ENCODE measurements at regions not wholly inside any gene's neighbourhood (a gene's known extent, or its start where the extent isn't known, plus 50 kb on each side); places are given as distances from the start of the nearest gene placed in this dataset.
"Not testable (repeated sequence)": the region's sequence is repeated elsewhere in the genome, so short reads cannot be mapped to it uniquely, and the experiment has no call there.

DNA sequence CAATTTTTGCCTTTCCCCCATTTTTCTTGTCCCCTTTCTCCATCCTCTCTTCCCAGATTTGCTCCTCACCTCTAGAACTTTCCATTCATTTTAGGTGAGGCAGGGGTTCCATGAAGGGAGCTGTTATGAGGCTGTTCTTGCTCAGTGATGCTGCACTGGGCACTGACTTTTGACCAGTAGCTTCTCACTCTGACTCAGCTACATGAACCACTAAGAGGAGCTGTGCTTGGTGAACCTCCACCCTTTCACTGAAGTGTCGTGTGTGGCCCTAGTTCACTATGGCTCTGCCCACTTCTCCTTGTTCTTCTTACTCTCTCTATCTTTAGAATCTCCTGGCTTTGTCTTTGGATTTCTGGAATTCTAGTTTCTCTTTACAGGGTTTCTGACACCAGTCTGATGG lies 73.4 kb upstream of the ADRA1D start:
- no peaks in the 10 kb centered on the region for H3K9me3 ChIP-seq (ENCODE audit: insufficient read depth, low read length)
- H3K4me3 ChIP-seq (ENCODE audit: insufficient read depth, low read length, poor library complexity, severe bottlenecking), result no peak overlapping the region
- H3K9ac ChIP-seq (ENCODE audit: low read length), result no peak overlapping the region
- H3K4me2 ChIP-seq (ENCODE audit: low read depth, low read length, poor library complexity, severe bottlenecking), result no peak overlapping the region
- no peak for TF ChIP-seq EZH2phosphoT487 (conservative IDR thresholded peaks at IDR 0.05; ENCODE audit: low read length)
- TF ChIP-seq, protein P1, sequence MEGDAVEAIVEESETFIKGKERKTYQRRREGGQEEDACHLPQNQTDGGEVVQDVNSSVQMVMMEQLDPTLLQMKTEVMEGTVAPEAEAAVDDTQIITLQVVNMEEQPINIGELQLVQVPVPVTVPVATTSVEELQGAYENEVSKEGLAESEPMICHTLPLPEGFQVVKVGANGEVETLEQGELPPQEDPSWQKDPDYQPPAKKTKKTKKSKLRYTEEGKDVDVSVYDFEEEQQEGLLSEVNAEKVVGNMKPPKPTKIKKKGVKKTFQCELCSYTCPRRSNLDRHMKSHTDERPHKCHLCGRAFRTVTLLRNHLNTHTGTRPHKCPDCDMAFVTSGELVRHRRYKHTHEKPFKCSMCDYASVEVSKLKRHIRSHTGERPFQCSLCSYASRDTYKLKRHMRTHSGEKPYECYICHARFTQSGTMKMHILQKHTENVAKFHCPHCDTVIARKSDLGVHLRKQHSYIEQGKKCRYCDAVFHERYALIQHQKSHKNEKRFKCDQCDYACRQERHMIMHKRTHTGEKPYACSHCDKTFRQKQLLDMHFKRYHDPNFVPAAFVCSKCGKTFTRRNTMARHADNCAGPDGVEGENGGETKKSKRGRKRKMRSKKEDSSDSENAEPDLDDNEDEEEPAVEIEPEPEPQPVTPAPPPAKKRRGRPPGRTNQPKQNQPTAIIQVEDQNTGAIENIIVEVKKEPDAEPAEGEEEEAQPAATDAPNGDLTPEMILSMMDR (IDR thresholded peaks at IDR 0.05; ENCODE audit: insufficient read depth, low read length, poor library complexity, severe bottlenecking), result no peak
- H3K36me3 ChIP-seq (ENCODE audit: low read length), result no peaks in the 10 kb centered on the region
- no peaks in the 10 kb centered on the region for H3K9me2 ChIP-seq (replicated peaks; ENCODE audit: insufficient read depth, low read length)
- no peak overlapping the region for H3K27ac ChIP-seq (ENCODE audit: low read depth, low read length)
- H3K27me3 ChIP-seq (ENCODE audit: low read length), result no peaks in the 10 kb centered on the region
- H3K79me2 ChIP-seq (ENCODE audit: insufficient read depth, low read length), result no peaks in the 10 kb centered on the region
- H2AFZ ChIP-seq (ENCODE audit: low read depth, low read length, severe bottlenecking), result no peak overlapping the region
- no peaks in the 10 kb centered on the region for H4K20me1 ChIP-seq (ENCODE audit: low read depth, low read length)
- no peaks in the 10 kb centered on the region for H3F3A ChIP-seq (ENCODE audit: insufficient read depth)

DNA sequence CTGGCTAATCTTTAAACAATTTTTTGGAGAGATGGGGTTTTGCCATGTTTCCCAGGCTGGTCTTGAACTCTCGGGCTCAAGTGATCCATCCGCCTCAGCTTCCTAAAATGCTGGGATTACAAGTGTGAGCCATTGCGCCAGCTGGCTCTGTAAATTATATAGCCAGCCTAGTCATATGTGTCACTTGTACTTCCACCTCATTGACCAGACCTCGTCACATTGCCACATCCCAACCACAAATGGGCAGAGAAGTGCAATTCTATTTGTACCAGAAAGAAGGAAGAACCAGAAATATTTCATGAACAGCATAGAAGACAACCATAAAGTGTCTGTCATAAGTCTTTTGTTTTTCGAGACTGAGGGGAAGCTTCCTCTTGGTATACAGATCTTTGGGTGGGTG lies 71.2 kb upstream of the ADRA1D start:
- Histone ChIP-seq H2AFZ (ENCODE audit: low read depth, low read length, severe bottlenecking) (no peak overlapping the region), H4K20me1 (ENCODE audit: low read depth, low read length) (no peaks in the 10 kb centered on the region), H3F3A (ENCODE audit: insufficient read depth) (no peaks in the 10 kb centered on the region), H3K36me3 (ENCODE audit: low read length) (no peaks in the 10 kb centered on the region), H3K9ac (ENCODE audit: low read length) (no peak overlapping the region), H3K9me2 (replicated peaks; ENCODE audit: insufficient read depth, low read length) (no peaks in the 10 kb centered on the region), H3K27me3 (ENCODE audit: low read length) (no peaks in the 10 kb centered on the region), H3K9me3 (ENCODE audit: insufficient read depth, low read length) (no peaks in the 10 kb centered on the region), H3K4me2 (ENCODE audit: low read depth, low read length, poor library complexity, severe bottlenecking) (no peak overlapping the region), H3K79me2 (ENCODE audit: insufficient read depth, low read length) (no peaks in the 10 kb centered on the region), H3K4me3 (ENCODE audit: insufficient read depth, low read length, poor library complexity, severe bottlenecking) (no peak overlapping the region), H3K27ac (ENCODE audit: low read depth, low read length) (no peak overlapping the region)
- no peak for TF ChIP-seq EZH2phosphoT487 (conservative IDR thresholded peaks at IDR 0.05; ENCODE audit: low read length)
- TF ChIP-seq, protein P1 (IDR thresholded peaks at IDR 0.05; ENCODE audit: insufficient read depth, low read length, poor library complexity, severe bottlenecking), result no peak

DNA sequence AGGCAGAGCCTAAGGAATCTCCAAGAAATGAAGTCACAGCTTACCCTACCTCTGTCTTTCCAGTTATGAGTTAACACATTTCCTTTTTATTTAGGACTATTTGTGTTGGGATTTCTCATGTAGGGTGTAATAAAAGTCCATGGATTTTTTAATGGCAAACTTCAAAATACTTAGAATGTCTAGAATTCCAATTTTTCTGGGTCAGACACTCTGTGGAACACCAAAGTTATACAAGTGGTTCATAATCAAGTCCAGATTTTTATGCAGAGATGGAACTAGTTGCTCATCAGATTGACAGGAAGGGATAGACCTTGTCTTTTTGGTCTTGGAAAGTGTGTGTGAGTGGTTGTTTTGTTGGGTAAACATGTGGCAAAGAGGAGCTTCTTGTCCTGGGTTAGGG lies 69.8 kb upstream of the ADRA1D start:
- Histone ChIP-seq H3K4me3 (ENCODE audit: insufficient read depth, low read length, poor library complexity, severe bottlenecking) (no peak overlapping the region), H4K20me1 (ENCODE audit: low read depth, low read length) (no peaks in the 10 kb centered on the region), H3K4me2 (ENCODE audit: low read depth, low read length, poor library complexity, severe bottlenecking) (no peak overlapping the region), H3K27ac (ENCODE audit: low read depth, low read length) (no peak overlapping the region), H2AFZ (ENCODE audit: low read depth, low read length, severe bottlenecking) (no peak overlapping the region), H3K27me3 (ENCODE audit: low read length) (no peaks in the 10 kb centered on the region), H3K9me3 (ENCODE audit: insufficient read depth, low read length) (no peaks in the 10 kb centered on the region), H3K79me2 (ENCODE audit: insufficient read depth, low read length) (no peaks in the 10 kb centered on the region), H3F3A (ENCODE audit: insufficient read depth) (no peaks in the 10 kb centered on the region), H3K36me3 (ENCODE audit: low read length) (no peaks in the 10 kb centered on the region), H3K9ac (ENCODE audit: low read length) (no peak overlapping the region), H3K9me2 (replicated peaks; ENCODE audit: insufficient read depth, low read length) (no peaks in the 10 kb centered on the region)
- TF ChIP-seq, protein P1 (IDR thresholded peaks at IDR 0.05; ENCODE audit: insufficient read depth, low read length, poor library complexity, severe bottlenecking), result no peak

DNA sequence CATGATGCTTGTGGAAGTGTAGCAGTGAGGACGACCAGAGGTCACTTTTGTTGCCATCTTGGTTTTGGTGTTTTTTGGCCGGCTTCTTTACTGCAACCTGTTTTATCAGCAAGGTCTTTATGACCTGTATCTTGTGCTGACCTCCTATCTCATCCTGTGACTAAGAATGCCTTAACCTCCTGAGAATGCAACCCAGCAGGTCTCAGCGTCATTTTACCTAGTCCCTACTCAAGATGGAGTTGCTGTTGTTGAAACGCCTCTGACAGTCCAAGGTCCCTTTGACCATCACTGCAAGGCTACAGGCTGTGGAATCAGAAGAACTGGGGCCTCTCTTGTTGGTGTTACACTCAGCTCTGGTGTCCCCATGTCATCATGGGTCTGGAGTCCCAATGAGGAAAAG lies 61.5 kb upstream of the ADRA1D start:
- not testable (repeated sequence) for H2AFZ ChIP-seq (ENCODE audit: low read depth, low read length, severe bottlenecking); H3K9me3 ChIP-seq (ENCODE audit: insufficient read depth, low read length); H3K27ac ChIP-seq (ENCODE audit: low read depth, low read length)

More for the DNA sequence above, 61.5 kb upstream of the ADRA1D start:
- not testable (repeated sequence) for H3K27me3 ChIP-seq (ENCODE audit: low read length); H3K36me3 ChIP-seq (ENCODE audit: low read length); H3F3A ChIP-seq (ENCODE audit: insufficient read depth); H3K9me2 ChIP-seq (replicated peaks; ENCODE audit: insufficient read depth, low read length); H3K4me2 ChIP-seq (ENCODE audit: low read depth, low read length, poor library complexity, severe bottlenecking); H3K79me2 ChIP-seq (ENCODE audit: insufficient read depth, low read length); H4K20me1 ChIP-seq (ENCODE audit: low read depth, low read length); H3K4me3 ChIP-seq (ENCODE audit: insufficient read depth, low read length, poor library complexity, severe bottlenecking); H3K9ac ChIP-seq (ENCODE audit: low read length)

All from SU-DHL-6 (cell line).